ENCODE measurements at regions not wholly inside any gene's neighbourhood (a gene's known extent, or its start where the extent isn't known, plus 50 kb on each side); places are given as distances from the start of the nearest gene placed in this dataset.

DNA sequence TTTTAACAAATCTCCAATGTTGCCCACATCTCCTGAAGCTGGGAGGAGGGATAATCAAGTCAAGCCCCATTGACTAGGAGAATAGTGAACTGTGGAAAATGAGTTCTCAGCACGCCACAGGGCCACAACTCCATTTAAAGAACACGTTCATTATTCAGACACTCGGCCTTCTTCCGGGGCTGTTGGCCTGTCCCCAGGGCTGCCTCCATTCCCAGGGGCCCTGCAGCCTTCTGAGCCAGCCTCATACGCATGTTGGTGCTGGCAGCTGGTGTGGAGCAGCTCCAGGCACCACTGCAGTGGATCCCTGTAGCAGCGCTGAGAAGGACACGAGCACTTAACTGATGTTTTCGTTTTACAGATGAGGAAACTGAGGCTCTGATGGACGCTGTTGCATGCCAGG is 87.5 kb upstream of the RCN1 start:
- TF ChIP-seq CTCF (optimal IDR thresholded peaks at IDR 0.05 in 1 of 3, IDR thresholded peaks at IDR 0.05 in 1 of 3, conservative IDR thresholded peaks at IDR 0.05 in 1 of 3; ENCODE audit: extremely low read depth in 1 of 3, insufficient read depth in 2 of 3, low read length in 3 of 3) (no peak), EZH2 (IDR thresholded peaks at IDR 0.05; ENCODE audit: low read length) (no peak)
